ENCODE measurements at regions not wholly inside any gene's neighbourhood (a gene's known extent, or its start where the extent isn't known, plus 50 kb on each side); places are given as distances from the start of the nearest gene placed in this dataset.

DNA sequence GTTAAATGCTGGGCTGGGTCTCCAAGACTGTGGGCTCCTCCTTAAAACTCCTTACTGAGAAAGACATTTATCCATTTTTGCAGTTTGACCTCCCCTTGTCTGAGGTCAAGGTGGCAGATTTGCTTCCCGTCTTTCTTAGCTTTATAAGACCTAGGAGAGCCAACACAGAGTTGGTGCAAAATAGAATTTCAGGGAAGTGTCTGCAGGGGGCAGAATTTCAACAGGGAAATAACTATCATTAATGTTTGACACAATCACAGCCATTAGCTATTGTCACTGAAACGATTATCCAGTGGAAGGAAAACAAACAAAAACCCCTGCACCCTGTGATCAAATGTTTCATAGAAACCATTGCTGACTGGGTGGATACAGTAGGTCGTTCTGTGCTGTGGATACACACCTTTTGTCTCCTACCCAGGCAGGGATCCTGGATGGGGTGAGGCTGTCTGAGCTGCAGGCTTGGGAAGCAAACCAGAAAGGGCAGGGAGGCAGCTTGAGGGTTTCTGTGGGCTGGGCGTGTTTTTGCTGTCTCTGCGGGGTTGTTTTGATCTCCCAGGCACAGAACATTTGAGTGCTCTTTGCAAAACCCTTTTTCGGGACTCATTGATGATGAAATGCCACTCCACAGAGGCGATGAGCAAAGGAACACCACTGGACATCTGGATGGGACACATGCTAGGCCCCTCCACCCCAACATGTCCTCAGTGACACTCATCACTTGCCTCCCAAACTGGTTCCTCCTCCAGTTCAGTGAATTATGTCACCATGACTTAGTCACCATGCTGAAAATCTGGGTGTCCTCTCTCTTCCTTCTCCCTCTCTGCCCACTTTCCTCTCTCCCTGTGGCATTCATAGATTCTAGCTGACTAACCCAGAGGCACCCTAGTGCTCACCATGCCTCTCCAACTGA, 94.2 kb upstream of the SERBP1 start:
- intact Hi-C loops (cut with DNase I), result no loop called here
- DNase-seq (no peak), FAIRE-seq (no peak)
- Histone ChIP-seq H3K36me3 (ENCODE audit: control insufficient read depth in 2 of 3, insufficient read depth in 3 of 3, low read length in 3 of 3) (no peaks in the 10 kb centered on the region), H3K27ac (ENCODE audit: low read depth in 2 of 2, low read length in 2 of 2) (peak overlapping the region; percentile 55 to 68), H3K4me3 (ENCODE audit: low read length in 3 of 3) (no peak overlapping the region), H3K9me3 (ENCODE audit: control insufficient read depth in 2 of 3, insufficient read depth in 1 of 3, low read length in 3 of 3) (no peaks in the 10 kb centered on the region), H3K9ac (ENCODE audit: low read length in 3 of 3) (peak overlapping the region in 1 of 3 donors; percentile 23), H3K4me1 (ENCODE audit: control insufficient read depth in 2 of 3, insufficient read depth in 2 of 3, low read depth in 1 of 3, low read length in 3 of 3) (peaks cover 0 to 39% (median 5%) of the 10 kb centered on the region in 3 donors), H3K27me3 (ENCODE audit: control insufficient read depth, insufficient read depth, low read length) (no peaks in the 10 kb centered on the region)
- peak; percentile 28 for TF ChIP-seq CTCF (IDR thresholded peaks at IDR 0.05; ENCODE audit: borderline replicate concordance, extremely low read depth, insufficient read depth)

- H3K9me3 ChIP-seq (ENCODE audit: control insufficient read depth in 2 of 3, insufficient read depth in 1 of 3, low read length in 3 of 3), result no peaks in the 10 kb centered on the region
- no peak overlapping the region for H3K9ac ChIP-seq (ENCODE audit: low read length in 3 of 3)
- intact Hi-C loops (cut with DNase I), result no loop called here
- H3K27ac ChIP-seq (ENCODE audit: low read depth in 2 of 2, low read length in 2 of 2), result peak overlapping the region; percentile 55 to 66
- H3K4me1 ChIP-seq (ENCODE audit: control insufficient read depth in 2 of 3, insufficient read depth in 2 of 3, low read depth in 1 of 3, low read length in 3 of 3), result peaks cover 0 to 39% (median 5%) of the 10 kb centered on the region in 3 donors
- no peaks in the 10 kb centered on the region for H3K36me3 ChIP-seq (ENCODE audit: control insufficient read depth in 2 of 3, insufficient read depth in 3 of 3, low read length in 3 of 3)
- DNase-seq (no peak), FAIRE-seq (no peak)
- no peak overlapping the region for H3K4me3 ChIP-seq (ENCODE audit: low read length in 3 of 3)
- no peaks in the 10 kb centered on the region for H3K27me3 ChIP-seq (ENCODE audit: control insufficient read depth, insufficient read depth, low read length)
- TF ChIP-seq CTCF (IDR thresholded peaks at IDR 0.05; ENCODE audit: borderline replicate concordance, extremely low read depth, insufficient read depth), result no peak
These were observed 95.0 kb upstream of the SERBP1 start for GRCh38 chr1:67525053-67525760.

GRCh38 chr1:67528141-67528540, 97.9 kb upstream of the SERBP1 start:
- Histone ChIP-seq H3K9me3 (ENCODE audit: control insufficient read depth in 2 of 3, insufficient read depth in 1 of 3, low read length in 3 of 3) (no peaks in the 10 kb centered on the region), H3K27ac (ENCODE audit: low read depth in 2 of 2, low read length in 2 of 2) (no peak overlapping the region), H3K27me3 (ENCODE audit: control insufficient read depth, insufficient read depth, low read length) (no peaks in the 10 kb centered on the region), H3K36me3 (ENCODE audit: control insufficient read depth in 2 of 3, insufficient read depth in 3 of 3, low read length in 3 of 3) (no peaks in the 10 kb centered on the region), H3K4me1 (ENCODE audit: control insufficient read depth in 2 of 3, insufficient read depth in 2 of 3, low read depth in 1 of 3, low read length in 3 of 3) (peaks cover 0 to 25% (median 6%) of the 10 kb centered on the region in 3 donors), H3K9ac (ENCODE audit: low read length in 3 of 3) (no peak overlapping the region), H3K4me3 (ENCODE audit: low read length in 3 of 3) (no peak overlapping the region)
- DNase-seq (no peak), FAIRE-seq (no peak)
- no peak for TF ChIP-seq CTCF (IDR thresholded peaks at IDR 0.05; ENCODE audit: borderline replicate concordance, extremely low read depth, insufficient read depth)
- intact Hi-C loops (cut with DNase I), result no loop called here

Data from kidney (tissue), 13 donors.